NCI-H69 (cell line): ENCODE measurements at regions not wholly inside any gene's neighbourhood (a gene's known extent, or its start where the extent isn't known, plus 50 kb on each side); places are given as distances from the start of the nearest gene placed in this dataset.
A peak's percentile ranks its signal among the peaks of the same experiment; 100 is the strongest.

ENCODE experiments used
- DNase-seq: peaks from one replicate; lab custom pipeline; 2025; lab: John Stamatoyannopoulos, UW

DNA sequence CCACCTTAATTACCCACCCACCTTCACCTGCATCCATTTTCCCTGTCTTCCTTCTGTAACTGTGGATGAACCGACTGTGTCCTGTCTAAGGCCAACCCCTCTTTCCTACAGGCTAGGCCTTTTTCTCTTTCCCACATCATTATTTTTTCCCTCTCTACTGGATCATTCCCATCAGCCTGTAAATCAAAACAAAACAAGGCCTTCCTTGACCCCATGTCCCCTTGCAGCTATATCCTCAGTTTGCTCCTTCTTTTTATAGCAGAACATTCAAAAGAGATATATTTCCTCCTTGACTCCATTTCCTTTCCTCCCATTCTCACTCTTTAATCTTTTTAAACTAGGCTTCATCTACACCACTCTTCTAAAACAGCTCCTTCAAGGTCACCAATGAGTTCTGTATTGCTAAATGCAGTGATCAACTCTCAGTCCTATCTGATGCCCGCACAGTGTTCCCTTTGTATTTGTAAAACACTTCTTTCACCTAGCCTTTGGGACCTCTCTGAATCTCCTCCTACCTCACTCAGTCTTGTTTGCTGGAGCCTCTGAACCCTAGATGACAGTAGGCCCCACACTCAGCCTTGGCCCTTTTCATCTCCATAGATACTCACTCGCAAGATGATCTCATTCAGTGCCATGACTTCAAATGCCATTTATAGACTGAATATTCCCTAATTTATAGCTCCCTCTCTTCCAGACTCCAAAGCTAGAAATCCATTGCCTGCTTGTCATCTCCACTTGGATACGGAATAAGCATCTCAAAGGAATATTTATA, 55.7 kb downstream of the CXCR4 start:
- no peak for DNase-seq

DNA sequence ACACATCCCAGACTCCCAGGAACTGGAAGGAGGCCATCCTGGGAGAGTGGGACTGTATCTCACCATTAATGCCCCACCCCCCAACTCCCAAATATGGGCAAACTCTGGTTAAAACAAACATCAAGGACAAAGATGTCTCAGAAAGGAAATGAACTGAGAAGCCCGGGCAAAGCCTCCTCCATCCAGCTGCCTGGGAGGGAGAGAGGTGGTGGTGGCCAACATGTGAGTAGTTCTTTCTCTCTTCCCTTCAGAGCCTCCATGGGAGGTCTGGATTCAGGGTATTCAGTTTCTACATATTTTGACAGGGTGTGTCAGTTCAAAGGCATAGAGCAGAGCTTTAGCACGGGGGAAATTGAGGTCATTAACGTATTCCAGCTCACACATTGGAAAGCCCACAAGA, 57.5 kb downstream of the CXCR4 start:
- DNase-seq = peak; percentile 3

DNA sequence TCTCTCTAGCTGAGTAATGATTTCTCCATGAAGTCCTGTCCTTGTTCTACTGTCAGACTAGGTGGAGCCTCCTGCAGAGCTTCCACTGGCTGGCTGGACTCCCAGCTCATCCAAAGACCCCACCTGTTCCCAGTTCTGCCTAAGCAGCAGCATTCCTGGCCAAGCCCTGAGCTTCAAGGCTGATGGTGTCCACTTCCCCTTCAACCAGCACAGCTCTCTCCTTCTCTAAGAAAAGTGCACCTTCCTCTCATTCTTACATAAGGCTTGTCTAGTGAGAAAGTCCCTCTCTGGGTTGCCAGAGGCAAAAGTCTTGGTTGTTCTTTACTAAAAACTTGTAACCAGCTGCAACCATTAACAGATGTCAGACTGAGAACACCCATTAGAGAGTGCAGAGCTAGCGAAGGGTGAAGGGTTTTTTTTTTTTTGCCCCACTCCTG, 58.9 kb downstream of the CXCR4 start:
- DNase-seq = no peak

- no peak for DNase-seq
Measured at GRCh38 chr2:136058262-136058661, 59.7 kb downstream of the CXCR4 start.

GRCh38 chr2:136057802-136058140, 60.2 kb downstream of the CXCR4 start:
- DNase-seq = no peak

DNA sequence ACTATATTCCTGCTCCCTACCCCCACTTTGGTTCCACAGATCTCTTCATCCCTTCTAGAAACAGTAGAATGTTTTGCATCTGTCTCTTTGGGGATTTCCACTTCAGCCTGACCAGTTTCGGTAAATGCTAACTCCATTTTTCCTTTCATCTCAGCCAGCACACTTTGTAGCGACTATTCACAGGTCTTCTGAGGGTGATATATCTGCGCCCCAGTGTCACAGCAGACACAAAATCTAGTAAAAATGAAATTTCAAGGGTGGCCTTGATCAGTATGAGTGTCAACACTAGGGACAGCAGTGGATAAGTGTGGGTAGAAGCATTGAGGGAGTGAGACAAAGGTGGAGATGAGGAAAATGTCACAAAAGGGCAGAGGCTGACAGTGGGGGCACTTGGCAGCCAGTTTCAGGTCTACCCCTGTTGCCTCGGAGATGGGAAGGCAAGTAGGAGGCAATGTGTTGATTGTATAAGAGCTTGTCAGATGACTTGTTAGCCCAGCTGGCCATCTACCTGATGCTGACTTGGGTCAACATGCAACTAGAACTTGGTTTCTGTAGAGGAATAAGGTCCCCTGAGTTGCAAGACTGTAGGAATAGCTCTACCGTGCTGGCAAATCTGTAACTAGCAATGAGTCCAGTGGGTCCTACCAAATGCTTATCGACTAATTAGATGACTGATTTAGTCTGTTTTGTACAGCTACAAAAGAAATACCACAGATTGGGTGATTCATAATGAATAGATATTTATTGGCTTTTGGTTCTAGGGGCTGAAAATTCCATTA, 60.7 kb downstream of the CXCR4 start:
- no peak for DNase-seq

- DNase-seq = no peak
Measured at GRCh38 chr2:136055929-136056688, 61.8 kb downstream of the CXCR4 start.

GRCh38 chr2:136054856-136055255, 63.1 kb downstream of the CXCR4 start:
- DNase-seq = no peak

GRCh38 chr2:136052369-136053362, 65.3 kb downstream of the CXCR4 start:
- DNase-seq = no peak

GRCh38 chr2:136051725-136052048, 66.3 kb upstream of the DARS1 start:
- no peak for DNase-seq

GRCh38 chr2:136051001-136051724, 65.7 kb upstream of the DARS1 start:
- no peak for DNase-seq

- no peak for DNase-seq
Measured at GRCh38 chr2:136049991-136050920, 64.8 kb upstream of the DARS1 start.

DNA sequence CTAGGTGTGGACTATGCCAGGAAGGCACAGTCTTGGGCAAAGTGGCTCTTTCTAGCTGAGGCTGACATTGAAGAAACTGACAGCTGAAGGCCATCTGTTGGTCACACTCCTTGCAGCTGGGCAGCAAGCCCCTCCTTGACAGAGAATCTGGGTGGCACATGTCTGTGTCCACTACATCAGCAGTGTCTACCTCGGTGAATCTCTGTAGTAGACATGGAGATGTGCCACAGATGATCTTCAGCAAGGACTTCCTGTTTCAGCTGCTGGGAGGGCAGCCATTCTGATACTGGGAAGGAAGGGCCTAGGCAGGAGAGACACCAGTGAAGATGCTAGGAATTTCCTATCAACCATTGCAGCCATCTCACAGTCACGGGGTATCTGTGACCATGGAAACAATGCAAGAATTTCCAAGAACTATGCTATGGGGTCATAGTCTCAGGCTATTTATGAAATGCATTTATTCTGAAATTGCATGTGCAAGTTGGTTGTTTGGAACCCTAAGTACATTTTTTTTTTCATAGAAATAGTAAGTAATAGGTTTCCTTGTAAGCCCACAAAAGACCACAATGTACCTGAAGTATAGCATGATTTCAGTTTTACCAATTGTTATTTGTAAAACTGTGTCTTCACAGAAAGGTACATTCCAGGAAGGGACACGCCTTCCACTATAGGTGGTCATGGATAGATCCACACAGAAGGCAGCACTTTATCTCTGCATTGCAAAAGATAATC, 63.8 kb upstream of the DARS1 start:
- DNase-seq = no peak

DNA sequence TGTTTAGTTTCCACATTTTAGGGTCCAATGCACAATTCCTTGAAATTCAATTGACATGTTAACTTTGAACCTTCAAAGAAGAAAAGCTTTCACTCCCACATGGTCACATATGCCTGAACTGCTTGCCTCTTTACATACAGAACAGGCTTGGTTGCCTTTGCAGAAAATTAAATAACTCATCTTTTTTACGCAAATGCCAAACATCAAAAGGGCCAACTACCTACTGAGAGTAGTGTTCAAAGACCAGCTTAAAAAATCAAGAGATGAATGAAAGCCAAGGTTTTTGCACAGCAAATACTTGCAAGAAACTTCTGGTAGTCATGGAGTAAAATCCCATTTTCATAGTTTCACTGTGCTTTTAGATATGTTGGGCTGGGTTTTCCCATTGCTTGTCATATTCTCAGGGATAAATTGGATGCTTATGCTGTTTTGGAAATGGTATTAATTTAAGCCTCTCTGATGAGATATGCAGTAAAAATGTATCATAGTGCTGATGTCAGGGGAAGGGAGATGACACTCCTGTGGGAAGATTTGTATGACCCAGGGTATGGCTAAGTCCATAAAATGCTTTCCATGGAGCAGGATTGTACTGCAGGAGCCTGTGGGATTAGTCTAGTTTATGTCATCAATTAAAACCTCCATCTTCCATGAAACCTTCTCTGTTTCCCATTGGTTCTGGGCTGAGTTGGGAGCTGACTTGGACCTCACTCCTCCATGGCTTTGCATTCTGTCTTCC, 60.6 kb upstream of the DARS1 start:
- no peak for DNase-seq

GRCh38 chr2:136045344-136045743, 59.9 kb upstream of the DARS1 start:
- no peak for DNase-seq
